ENCODE measurements at regions not wholly inside any gene's neighbourhood (a gene's known extent, or its start where the extent isn't known, plus 50 kb on each side); places are given as distances from the start of the nearest gene placed in this dataset.

- Mint-ChIP-seq H3K36me3 (no peaks in the 10 kb centered on the region), H3K27ac (no peak overlapping the region), H3K4me3 (no peak overlapping the region), H3K4me1 (peaks cover 0 to 3% (median 0%) of the 10 kb centered on the region in 7 donors), H3K9me3 (peaks cover 3 to 28% (median 7%) of the 10 kb centered on the region in 11 donors), H3K27me3 (peaks cover 0 to 8% (median 0%) of the 10 kb centered on the region in 5 donors)
- Histone ChIP-seq H3K36me3 (ENCODE audit: control insufficient read depth in 2 of 3, insufficient read depth in 3 of 3, low read length in 3 of 3) (no peaks in the 10 kb centered on the region), H3K27ac (ENCODE audit: low read depth, low read length) (no peak overlapping the region), H3K4me1 (ENCODE audit: control insufficient read depth in 2 of 2, insufficient read depth in 2 of 2, low read length in 2 of 2) (no peaks in the 10 kb centered on the region), H3K9me3 (ENCODE audit: control insufficient read depth in 2 of 3, low read length in 3 of 3) (no peaks in the 10 kb centered on the region), H3K27me3 (ENCODE audit: control insufficient read depth in 2 of 2, insufficient read depth in 2 of 2, low read length in 2 of 2) (no peaks in the 10 kb centered on the region), H3K4me3 (ENCODE audit: low read length) (no peak overlapping the region)
- intact Hi-C loops (cut with micrococcal nuclease): no loop called here
- no peak for DNase-seq
- POLR2A ChIA-PET: no interaction called here
- no peak for ATAC-seq
- CTCF ChIA-PET: no interaction called here
These were observed 372.2 kb downstream of the MRPL39 start for GRCh38 chr21:25234857-25235801.

GRCh38 chr21:25220954-25221353 is 386.3 kb downstream of the MRPL39 start:
- no peaks in the 10 kb centered on the region for H3K27me3 Mint-ChIP-seq
- ATAC-seq (no peak), DNase-seq (no peak)
- ChIA-PET POLR2A (no interaction called here), CTCF (no interaction called here)
- peaks cover 3 to 32% (median 13%) of the 10 kb centered on the region in 11 donors for H3K9me3 Mint-ChIP-seq
- no peaks in the 10 kb centered on the region for H3K4me1 ChIP-seq (ENCODE audit: control insufficient read depth in 2 of 2, insufficient read depth in 2 of 2, low read length in 2 of 2)
- H3K27me3 ChIP-seq (ENCODE audit: control insufficient read depth in 2 of 2, insufficient read depth in 2 of 2, low read length in 2 of 2): no peaks in the 10 kb centered on the region
- H3K9me3 ChIP-seq (ENCODE audit: control insufficient read depth in 2 of 3, low read length in 3 of 3): peaks cover 0 to 12% (median 0%) of the 10 kb centered on the region in 3 experiments
- H3K4me3 ChIP-seq (ENCODE audit: low read length): no peak overlapping the region
- no peaks in the 10 kb centered on the region for H3K36me3 ChIP-seq (ENCODE audit: control insufficient read depth in 2 of 3, insufficient read depth in 3 of 3, low read length in 3 of 3)
- H3K27ac Mint-ChIP-seq: no peak overlapping the region
- no peak overlapping the region for H3K27ac ChIP-seq (ENCODE audit: low read depth, low read length)
- intact Hi-C loops (cut with micrococcal nuclease): no loop called here
- no peak overlapping the region for H3K4me3 Mint-ChIP-seq
- H3K36me3 Mint-ChIP-seq: no peaks in the 10 kb centered on the region
- no peaks in the 10 kb centered on the region for H3K4me1 Mint-ChIP-seq

GRCh38 chr21:25220169-25220568 is 387.1 kb downstream of the MRPL39 start:
- POLR2A ChIA-PET: no interaction called here
- no peak overlapping the region for H3K4me3 Mint-ChIP-seq
- H3K36me3 Mint-ChIP-seq: no peaks in the 10 kb centered on the region
- H3K4me3 ChIP-seq (ENCODE audit: low read length): no peak overlapping the region
- H3K27me3 ChIP-seq (ENCODE audit: control insufficient read depth in 2 of 2, insufficient read depth in 2 of 2, low read length in 2 of 2): no peaks in the 10 kb centered on the region
- no peak overlapping the region for H3K27ac ChIP-seq (ENCODE audit: low read depth, low read length)
- no peaks in the 10 kb centered on the region for H3K27me3 Mint-ChIP-seq
- H3K36me3 ChIP-seq (ENCODE audit: control insufficient read depth in 2 of 3, insufficient read depth in 3 of 3, low read length in 3 of 3): no peaks in the 10 kb centered on the region
- H3K27ac Mint-ChIP-seq: no peak overlapping the region
- H3K4me1 Mint-ChIP-seq: no peaks in the 10 kb centered on the region
- CTCF ChIA-PET: no interaction called here
- intact Hi-C loops (cut with micrococcal nuclease): no loop called here
- ATAC-seq (no peak), DNase-seq (no peak)
- H3K9me3 ChIP-seq (ENCODE audit: control insufficient read depth in 2 of 3, low read length in 3 of 3): peaks cover 0 to 12% (median 0%) of the 10 kb centered on the region in 3 experiments
- H3K4me1 ChIP-seq (ENCODE audit: control insufficient read depth in 2 of 2, insufficient read depth in 2 of 2, low read length in 2 of 2): no peaks in the 10 kb centered on the region
- peaks cover 3 to 32% (median 13%) of the 10 kb centered on the region in 11 donors for H3K9me3 Mint-ChIP-seq

- Histone ChIP-seq H3K27ac (ENCODE audit: low read depth, low read length) (no peak overlapping the region), H3K4me1 (ENCODE audit: control insufficient read depth in 2 of 2, insufficient read depth in 2 of 2, low read length in 2 of 2) (no peaks in the 10 kb centered on the region), H3K27me3 (ENCODE audit: control insufficient read depth in 2 of 2, insufficient read depth in 2 of 2, low read length in 2 of 2) (no peaks in the 10 kb centered on the region), H3K9me3 (ENCODE audit: control insufficient read depth in 2 of 3, low read length in 3 of 3) (no peaks in the 10 kb centered on the region), H3K36me3 (ENCODE audit: control insufficient read depth in 2 of 3, insufficient read depth in 3 of 3, low read length in 3 of 3) (no peaks in the 10 kb centered on the region), H3K4me3 (ENCODE audit: low read length) (no peak overlapping the region)
- H3K9me3 Mint-ChIP-seq: peaks cover 0 to 12% (median 5%) of the 10 kb centered on the region in 11 donors
- POLR2A ChIA-PET: no interaction called here
- no peaks in the 10 kb centered on the region for H3K27me3 Mint-ChIP-seq
- H3K4me1 Mint-ChIP-seq: no peaks in the 10 kb centered on the region
- no peak overlapping the region for H3K27ac Mint-ChIP-seq
- H3K36me3 Mint-ChIP-seq: no peaks in the 10 kb centered on the region
- ATAC-seq (peak; percentile 27), DNase-seq (no peak)
- intact Hi-C loops (cut with micrococcal nuclease): no loop called here
- CTCF ChIA-PET: no interaction called here
- no peak overlapping the region for H3K4me3 Mint-ChIP-seq
These were observed 391.4 kb downstream of the MRPL39 start for GRCh38 chr21:25215698-25216384.

- Mint-ChIP-seq H3K27ac (no peak overlapping the region), H3K36me3 (no peaks in the 10 kb centered on the region), H3K4me1 (no peaks in the 10 kb centered on the region), H3K4me3 (no peak overlapping the region), H3K27me3 (no peaks in the 10 kb centered on the region), H3K9me3 (peaks cover 0 to 7% (median 3%) of the 10 kb centered on the region in 11 donors)
- Histone ChIP-seq H3K4me3 (ENCODE audit: low read length) (no peak overlapping the region), H3K9me3 (ENCODE audit: control insufficient read depth in 2 of 3, low read length in 3 of 3) (no peaks in the 10 kb centered on the region), H3K27ac (ENCODE audit: low read depth, low read length) (no peak overlapping the region), H3K36me3 (ENCODE audit: control insufficient read depth in 2 of 3, insufficient read depth in 3 of 3, low read length in 3 of 3) (no peaks in the 10 kb centered on the region), H3K27me3 (ENCODE audit: control insufficient read depth in 2 of 2, insufficient read depth in 2 of 2, low read length in 2 of 2) (no peaks in the 10 kb centered on the region), H3K4me1 (ENCODE audit: control insufficient read depth in 2 of 2, insufficient read depth in 2 of 2, low read length in 2 of 2) (no peaks in the 10 kb centered on the region)
- no peak for ATAC-seq
- intact Hi-C loops (cut with micrococcal nuclease): no loop called here
- no peak for DNase-seq
- CTCF ChIA-PET: no interaction called here
- POLR2A ChIA-PET: no interaction called here
These were observed 392.6 kb downstream of the MRPL39 start for GRCh38 chr21:25214676-25215075.

GRCh38 chr21:25199944-25200343 is 407.3 kb downstream of the MRPL39 start:
- no peaks in the 10 kb centered on the region for H3K36me3 ChIP-seq (ENCODE audit: control insufficient read depth in 2 of 3, insufficient read depth in 3 of 3, low read length in 3 of 3)

More at GRCh38 chr21:25199944-25200343, 407.3 kb downstream of the MRPL39 start:
- Histone ChIP-seq H3K9me3 (ENCODE audit: control insufficient read depth in 2 of 3, low read length in 3 of 3) (no peaks in the 10 kb centered on the region), H3K4me3 (ENCODE audit: low read length) (no peak overlapping the region), H3K27ac (ENCODE audit: low read depth, low read length) (no peak overlapping the region), H3K4me1 (ENCODE audit: control insufficient read depth in 2 of 2, insufficient read depth in 2 of 2, low read length in 2 of 2) (no peaks in the 10 kb centered on the region), H3K27me3 (ENCODE audit: control insufficient read depth in 2 of 2, insufficient read depth in 2 of 2, low read length in 2 of 2) (no peaks in the 10 kb centered on the region)
- intact Hi-C loops (cut with micrococcal nuclease): no loop called here
- Mint-ChIP-seq H3K9me3 (peaks cover 0 to 28% (median 0%) of the 10 kb centered on the region in 11 donors), H3K4me1 (no peaks in the 10 kb centered on the region), H3K27ac (no peak overlapping the region), H3K4me3 (no peak overlapping the region), H3K36me3 (no peaks in the 10 kb centered on the region), H3K27me3 (no peaks in the 10 kb centered on the region)
- ChIA-PET CTCF (no interaction called here), POLR2A (no interaction called here)
- DNase-seq: no peak
- no peak for ATAC-seq
